ENCODE measurements at regions not wholly inside any gene's neighbourhood (a gene's known extent, or its start where the extent isn't known, plus 50 kb on each side); places are given as distances from the start of the nearest gene placed in this dataset.

- TF ChIP-seq CTCF (IDR thresholded peaks at IDR 0.05) (no peak), POLR2A (IDR thresholded peaks at IDR 0.05) (no peak)
Observed at GRCh38 chr6:170067181-170067641, 223.7 kb downstream of the DLL1 start.

Data from body of pancreas (tissue), 4 donors.